H1 (cell line): ENCODE measurements at regions not wholly inside any gene's neighbourhood (a gene's known extent, or its start where the extent isn't known, plus 50 kb on each side); places are given as distances from the start of the nearest gene placed in this dataset.

Experiments
- POLR2AphosphoS5 ChIP-seq: IDR thresholded peaks from 2 replicates; pipeline ENCODE4 v1.6.1; 2011; ENCODE audit warnings: low read depth, low read length
- SP2 ChIP-seq: IDR thresholded peaks from 2 replicates; pipeline ENCODE4 v1.6.1; 2012; ENCODE audit warnings: mild to moderate bottlenecking, low read length, inconsistent platforms
- TF ChIP-seq, protein P1 (sequence below), 3 experiments: IDR thresholded peaks; 1 replicate in 2 of 3; 2 replicates in 1 of 3; pipeline versions ENCODE4 v1.5.1 to v1.6.1; 2011; ENCODE audit warnings: low read length in 3 of 3, mild to moderate bottlenecking in 3 of 3, inconsistent platforms in 2 of 3, low read depth in 1 of 3, moderate library complexity in 1 of 3; ENCODE audit not compliant: insufficient read depth in 1 of 3; ENCODE audit errors: control extremely low read depth in 1 of 3
- TF ChIP-seq, protein P2 (sequence below): IDR thresholded peaks from 2 replicates; pipeline ENCODE4 v1.6.1; 2011; ENCODE audit warnings: low read length, improper control_type of control experiment

DNA sequence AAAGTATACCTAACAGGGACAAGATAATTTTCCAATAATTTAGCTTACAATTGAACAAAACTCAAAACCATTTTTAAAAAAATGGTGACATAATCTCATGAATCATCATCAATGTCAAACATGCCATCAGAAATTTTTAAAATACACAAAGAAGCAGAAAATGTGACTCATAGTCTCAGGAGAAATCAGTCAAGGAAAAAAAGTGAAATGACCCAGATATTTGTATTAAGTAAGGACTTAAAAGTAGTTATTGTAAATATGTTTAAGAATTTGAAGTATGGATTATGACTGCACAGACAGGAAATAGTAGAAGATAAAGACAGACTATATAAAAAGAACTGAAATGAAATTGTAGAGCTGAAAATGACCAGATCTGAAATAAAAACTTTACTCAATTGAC is 473.9 kb upstream of the SYT4 start:
- TF ChIP-seq SP2, result no peak
- TF ChIP-seq, protein P1, sequence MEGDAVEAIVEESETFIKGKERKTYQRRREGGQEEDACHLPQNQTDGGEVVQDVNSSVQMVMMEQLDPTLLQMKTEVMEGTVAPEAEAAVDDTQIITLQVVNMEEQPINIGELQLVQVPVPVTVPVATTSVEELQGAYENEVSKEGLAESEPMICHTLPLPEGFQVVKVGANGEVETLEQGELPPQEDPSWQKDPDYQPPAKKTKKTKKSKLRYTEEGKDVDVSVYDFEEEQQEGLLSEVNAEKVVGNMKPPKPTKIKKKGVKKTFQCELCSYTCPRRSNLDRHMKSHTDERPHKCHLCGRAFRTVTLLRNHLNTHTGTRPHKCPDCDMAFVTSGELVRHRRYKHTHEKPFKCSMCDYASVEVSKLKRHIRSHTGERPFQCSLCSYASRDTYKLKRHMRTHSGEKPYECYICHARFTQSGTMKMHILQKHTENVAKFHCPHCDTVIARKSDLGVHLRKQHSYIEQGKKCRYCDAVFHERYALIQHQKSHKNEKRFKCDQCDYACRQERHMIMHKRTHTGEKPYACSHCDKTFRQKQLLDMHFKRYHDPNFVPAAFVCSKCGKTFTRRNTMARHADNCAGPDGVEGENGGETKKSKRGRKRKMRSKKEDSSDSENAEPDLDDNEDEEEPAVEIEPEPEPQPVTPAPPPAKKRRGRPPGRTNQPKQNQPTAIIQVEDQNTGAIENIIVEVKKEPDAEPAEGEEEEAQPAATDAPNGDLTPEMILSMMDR (IDR thresholded peaks at IDR 0.05; ENCODE audit: control extremely low read depth in 1 of 3, insufficient read depth in 1 of 3, low read depth in 1 of 3, low read length in 3 of 3), result no peak
- TF ChIP-seq, protein P2, sequence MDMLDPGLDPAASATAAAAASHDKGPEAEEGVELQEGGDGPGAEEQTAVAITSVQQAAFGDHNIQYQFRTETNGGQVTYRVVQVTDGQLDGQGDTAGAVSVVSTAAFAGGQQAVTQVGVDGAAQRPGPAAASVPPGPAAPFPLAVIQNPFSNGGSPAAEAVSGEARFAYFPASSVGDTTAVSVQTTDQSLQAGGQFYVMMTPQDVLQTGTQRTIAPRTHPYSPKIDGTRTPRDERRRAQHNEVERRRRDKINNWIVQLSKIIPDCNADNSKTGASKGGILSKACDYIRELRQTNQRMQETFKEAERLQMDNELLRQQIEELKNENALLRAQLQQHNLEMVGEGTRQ, result no peak
- no peak for TF ChIP-seq POLR2AphosphoS5
